ENCODE measurements at regions not wholly inside any gene's neighbourhood (a gene's known extent, or its start where the extent isn't known, plus 50 kb on each side); places are given as distances from the start of the nearest gene placed in this dataset.

DNA sequence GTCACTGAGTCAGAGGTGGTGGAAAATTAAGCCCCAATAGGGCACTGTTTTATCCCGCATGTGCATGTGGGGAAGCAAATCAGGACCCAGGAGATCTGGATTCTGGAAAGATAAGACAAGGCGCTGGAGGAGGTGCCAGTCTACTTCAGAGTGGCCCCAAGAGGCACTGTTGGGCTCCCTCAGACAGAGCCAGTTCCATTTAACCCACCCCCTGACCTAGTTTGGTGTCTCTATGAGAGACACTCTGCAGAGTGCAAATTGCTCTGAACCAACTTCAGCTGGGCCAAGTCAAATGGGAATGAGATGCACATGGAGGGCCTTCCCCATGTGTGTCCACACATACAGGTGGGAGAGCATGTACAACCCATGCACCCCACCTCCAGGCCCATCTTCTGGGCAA lies 71.1 kb upstream of the MED9 start:
- TF ChIP-seq CTCF (tag by site-specific recombination; IDR thresholded peaks at IDR 0.05): no peak
- TF ChIP-seq HOXD13 (CRISPR knock-in tag; IDR thresholded peaks at IDR 0.05; ENCODE audit: borderline replicate concordance): no peak
- TF ChIP-seq, protein P1, sequence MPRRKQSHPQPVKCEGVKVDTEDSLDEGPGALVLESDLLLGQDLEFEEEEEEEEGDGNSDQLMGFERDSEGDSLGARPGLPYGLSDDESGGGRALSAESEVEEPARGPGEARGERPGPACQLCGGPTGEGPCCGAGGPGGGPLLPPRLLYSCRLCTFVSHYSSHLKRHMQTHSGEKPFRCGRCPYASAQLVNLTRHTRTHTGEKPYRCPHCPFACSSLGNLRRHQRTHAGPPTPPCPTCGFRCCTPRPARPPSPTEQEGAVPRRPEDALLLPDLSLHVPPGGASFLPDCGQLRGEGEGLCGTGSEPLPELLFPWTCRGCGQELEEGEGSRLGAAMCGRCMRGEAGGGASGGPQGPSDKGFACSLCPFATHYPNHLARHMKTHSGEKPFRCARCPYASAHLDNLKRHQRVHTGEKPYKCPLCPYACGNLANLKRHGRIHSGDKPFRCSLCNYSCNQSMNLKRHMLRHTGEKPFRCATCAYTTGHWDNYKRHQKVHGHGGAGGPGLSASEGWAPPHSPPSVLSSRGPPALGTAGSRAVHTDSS (tag by site-specific recombination; IDR thresholded peaks at IDR 0.05): no peak
- TF ChIP-seq, protein P2, sequence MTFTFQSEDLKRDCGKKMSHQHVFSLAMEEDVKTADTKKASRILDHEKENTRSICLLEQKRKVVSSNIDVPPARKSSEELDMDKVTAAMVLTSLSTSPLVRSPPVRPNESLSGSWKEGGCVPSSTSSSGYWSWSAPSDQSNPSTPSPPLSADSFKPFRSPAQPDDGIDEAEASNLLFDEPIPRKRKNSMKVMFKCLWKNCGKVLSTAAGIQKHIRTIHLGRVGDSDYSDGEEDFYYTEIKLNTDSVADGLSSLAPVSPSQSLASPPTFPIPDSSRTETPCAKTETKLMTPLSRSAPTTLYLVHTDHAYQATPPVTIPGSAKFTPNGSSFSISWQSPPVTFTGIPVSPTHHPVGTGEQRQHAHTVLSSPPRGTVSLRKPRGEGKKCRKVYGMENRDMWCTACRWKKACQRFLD (tag by site-specific recombination; IDR thresholded peaks at IDR 0.05): no peak
- TF ChIP-seq KLF9 (tag by site-specific recombination; IDR thresholded peaks at IDR 0.05; ENCODE audit: low read depth): no peak
- TF ChIP-seq ZNF274 (IDR thresholded peaks at IDR 0.05; ENCODE audit: low read length): no peak
- no peak for TF ChIP-seq ZNF274 (tag by site-specific recombination; IDR thresholded peaks at IDR 0.05; ENCODE audit: borderline replicate concordance)
